SK-N-SH (cell line): ENCODE measurements at regions not wholly inside any gene's neighbourhood (a gene's known extent, or its start where the extent isn't known, plus 50 kb on each side); places are given as distances from the start of the nearest gene placed in this dataset.

Source experiments
- CTCF ChIA-PET: fragments of 300-600, 350-600 bp; formaldehyde crosslinking; extraction: SDS; loops from one replicate; lab custom pipeline; 2021; lab: Yijun Ruan, JAX
- POLR2A ChIA-PET: fragments of 350-600 bp; sonication (Branson Sonifier 250); formaldehyde crosslinking; extraction: SDS; loops from one replicate; lab custom pipeline; 2020; ENCODE audit warnings: antibody characterized with exemption, inconsistent platforms; lab: Yijun Ruan, JAX
- DNase-seq: peaks from one replicate; pipeline ENCODE4 v3.0.0; 2012
- H2AFZ ChIP-seq: fragments of 200-600 bp; sonication (generic); 2 replicates; pipeline ENCODE4 v1.8.1; 2016; ENCODE audit warnings: antibody characterized with exemption, mild to moderate bottlenecking, low read depth
- H3F3A ChIP-seq: fragments of 200-600 bp; sonication (generic); replicated peaks from 2 replicates; pipeline ENCODE3; 2016; ENCODE audit warnings: antibody characterized with exemption, mild to moderate bottlenecking; ENCODE audit not compliant: insufficient read depth
- H3K27ac ChIP-seq, 2 experiments: fragments of 200-500 bp in 1 of 2; fragments of 200-600 bp in 1 of 2; sonication (Bioruptor generic) in 1 of 2; sonication (generic), shearing (Covaris generic) in 1 of 2; 2 replicates each; pipeline versions ENCODE4 v1.5.1 to v1.6.1; 2014 to 2016; ENCODE audit warnings: low read depth in 2 of 2, inconsistent platforms in 1 of 2, low read length in 1 of 2, mild to moderate bottlenecking in 1 of 2, mixed read lengths in 1 of 2
- H3K27me3 ChIP-seq: fragments of 200-600 bp; sonication (generic), shearing (Covaris generic); 2 replicates; pipeline ENCODE4 v1.6.1; 2016; ENCODE audit warnings: mixed run types; ENCODE audit not compliant: insufficient read depth
- H3K36me3 ChIP-seq, 2 experiments: fragments of 200-500 bp in 1 of 2; fragments of 200-600 bp in 1 of 2; sonication (Bioruptor generic) in 1 of 2; sonication (generic) in 1 of 2; replicated peaks in 1 of 2; 2 replicates each; pipeline versions ENCODE3 to v1.5.1; 2014 to 2016; ENCODE audit warnings: low read length in 1 of 2, mild to moderate bottlenecking in 1 of 2; ENCODE audit not compliant: insufficient read depth in 2 of 2, control insufficient read depth in 1 of 2
- H3K4me1 ChIP-seq, 2 experiments: fragments of 200-500 bp in 1 of 2; fragments of 200-600 bp in 1 of 2; sonication (Bioruptor generic) in 1 of 2; sonication (generic), shearing (Covaris generic) in 1 of 2; 2 replicates each; pipeline versions ENCODE4 v1.5.1 to v1.6.1; 2014 to 2016; ENCODE audit warnings: low read depth in 1 of 2, low read length in 1 of 2, mixed run types in 1 of 2; ENCODE audit not compliant: insufficient read depth in 2 of 2, control insufficient read depth in 1 of 2
- H3K4me2 ChIP-seq: fragments of 200-600 bp; sonication (generic), shearing (Covaris generic); 2 replicates; pipeline ENCODE4 v1.6.1; 2017; ENCODE audit warnings: mixed run types
- H3K4me3 ChIP-seq, 2 experiments: fragments of 200-500 bp in 1 of 2; fragments of 200-600 bp in 1 of 2; sonication (Bioruptor generic) in 1 of 2; sonication (generic), shearing (Covaris generic) in 1 of 2; 2 replicates each; pipeline versions ENCODE4 v1.5.1 to v1.8.1; 2014 to 2016; ENCODE audit warnings: low read depth in 2 of 2, inconsistent platforms in 1 of 2, low read length in 1 of 2, mild to moderate bottlenecking in 1 of 2, mixed read lengths in 1 of 2, moderate library complexity in 1 of 2
- H3K79me2 ChIP-seq: fragments of 200-600 bp; sonication (generic); 2 replicates; pipeline ENCODE4 v1.8.1; 2017; ENCODE audit warnings: mild to moderate bottlenecking; ENCODE audit not compliant: insufficient read depth
- H3K9ac ChIP-seq: fragments of 200-600 bp; sonication (generic); 2 replicates; pipeline ENCODE4 v1.6.1; 2017; ENCODE audit warnings: mixed run types
- H3K9me2 ChIP-seq: fragments of 200-600 bp; sonication (generic); 2 replicates; pipeline ENCODE4 v1.6.1; 2017; ENCODE audit warnings: mixed run types
- H3K9me3 ChIP-seq: fragments of 200-600 bp; sonication (generic); 2 replicates; pipeline ENCODE4 v1.6.1; 2017; ENCODE audit warnings: mixed run types, mild to moderate bottlenecking, moderate library complexity
- H4K20me1 ChIP-seq: fragments of 200-600 bp; sonication (generic); 2 replicates; pipeline ENCODE4 v1.6.1; 2017; ENCODE audit warnings: mild to moderate bottlenecking, mixed run types; ENCODE audit not compliant: insufficient read depth
- CHD2 ChIP-seq: fragments of 150-350 bp; IDR thresholded peaks from 2 replicates; pipeline ENCODE4 v1.6.1; 2018; ENCODE audit warnings: low read length; ENCODE audit not compliant: partially characterized antibody
- ELF1 ChIP-seq: IDR thresholded peaks from 2 replicates; pipeline ENCODE4 v1.4.0; 2012
- EZH2phosphoT487 ChIP-seq: fragments of 200-600 bp; sonication (generic); IDR thresholded peaks from 2 replicates; pipeline ENCODE4 v1.6.1; 2017; ENCODE audit warnings: low read depth, mixed run types, mild to moderate bottlenecking, antibody characterized with exemption, moderate library complexity, borderline replicate concordance
- FOXM1 ChIP-seq: IDR thresholded peaks from 2 replicates; pipeline ENCODE4 v1.4.0; 2012; ENCODE audit warnings: low read depth, mild to moderate bottlenecking
- JUND ChIP-seq: IDR thresholded peaks from 2 replicates; pipeline ENCODE4 v1.4.0; 2012
- MXI1 ChIP-seq: IDR thresholded peaks from 2 replicates; pipeline ENCODE4 v1.6.1; 2012; ENCODE audit warnings: mild to moderate bottlenecking, low read depth, low read length, improper control_type of control experiment
- NFIC ChIP-seq: IDR thresholded peaks from 2 replicates; pipeline ENCODE4 v1.4.0; 2012; ENCODE audit warnings: borderline replicate concordance
- NRF1 ChIP-seq: IDR thresholded peaks from 2 replicates; pipeline ENCODE4 v1.6.1; 2012; ENCODE audit warnings: low read depth, mild to moderate bottlenecking, low read length
- POLR2AphosphoS5 ChIP-seq: IDR thresholded peaks from 2 replicates; pipeline ENCODE4 v1.6.1; 2012; ENCODE audit warnings: low read depth, low read length
- RAD21 ChIP-seq: IDR thresholded peaks from 2 replicates; pipeline ENCODE4 v1.6.1; 2012; ENCODE audit warnings: mild to moderate bottlenecking, low read length
- RCOR1 ChIP-seq: fragments of 150-350 bp; IDR thresholded peaks from 2 replicates; pipeline ENCODE4 v1.6.1; 2017; ENCODE audit warnings: antibody characterized with exemption, low read length
- RFX5 ChIP-seq: IDR thresholded peaks from 2 replicates; pipeline ENCODE4 v1.6.1; 2012; ENCODE audit warnings: mild to moderate bottlenecking, improper control_type of control experiment, low read length
- RXRA ChIP-seq: IDR thresholded peaks from 2 replicates; pipeline ENCODE4 v1.4.0; 2012; ENCODE audit warnings: low read depth, mild to moderate bottlenecking, borderline replicate concordance
- SIN3A ChIP-seq: IDR thresholded peaks from 2 replicates; pipeline ENCODE4 v1.6.1; 2012; ENCODE audit warnings: low read depth, mild to moderate bottlenecking, low read length, moderate library complexity, borderline replicate concordance
- SMC3 ChIP-seq: IDR thresholded peaks from 2 replicates; pipeline ENCODE4 v1.6.1; 2012; ENCODE audit warnings: low read depth, low read length, improper control_type of control experiment
- TAF1 ChIP-seq: IDR thresholded peaks from 2 replicates; pipeline ENCODE4 v1.6.1; 2012; ENCODE audit warnings: low read depth, mild to moderate bottlenecking, low read length, moderate library complexity, borderline replicate concordance
- TCF12 ChIP-seq: IDR thresholded peaks from 2 replicates; pipeline ENCODE4 v1.4.0; 2012
- TEAD4 ChIP-seq: IDR thresholded peaks from 2 replicates; pipeline ENCODE4 v1.4.0; 2012; ENCODE audit warnings: mild to moderate bottlenecking, borderline replicate concordance; ENCODE audit not compliant: insufficient read depth
- YY1 ChIP-seq: IDR thresholded peaks from 2 replicates; pipeline ENCODE4 v1.4.0; 2012; ENCODE audit warnings: low read depth, mild to moderate bottlenecking
- WGBS: methylation state at CpG from one replicate; pipeline ENCODE4 v1.1.6; 2017; ENCODE audit warnings: low lambda C conversion rate; 5-methylcytosine and 5-hydroxymethylcytosine counted together
- TF ChIP-seq, protein P1 (sequence below): IDR thresholded peaks from 2 replicates; pipeline ENCODE4 v1.6.1; 2012; ENCODE audit warnings: mild to moderate bottlenecking, low read depth, low read length, moderate library complexity
- TF ChIP-seq, protein P2 (sequence below): fragments of 150-350 bp; IDR thresholded peaks from 2 replicates; pipeline ENCODE4 v1.6.1; 2016; ENCODE audit warnings: mild to moderate bottlenecking, low read depth, low read length
- TF ChIP-seq, protein P3 (sequence below): IDR thresholded peaks from 2 replicates; pipeline ENCODE4 v1.4.0; 2012; ENCODE audit warnings: low read depth, borderline replicate concordance
- TF ChIP-seq, protein P4 (sequence below): IDR thresholded peaks from 2 replicates; pipeline ENCODE4 v1.4.0; 2012; ENCODE audit warnings: low read depth
- TF ChIP-seq, protein P5 (sequence below): IDR thresholded peaks from 2 replicates; pipeline ENCODE4; 2012
- TF ChIP-seq, protein P6 (sequence below): fragments of 200-600 bp; sonication (generic); IDR thresholded peaks from 2 replicates; pipeline ENCODE4 v1.6.1; 2017; ENCODE audit warnings: antibody characterized with exemption, mild to moderate bottlenecking, moderate library complexity

DNA sequence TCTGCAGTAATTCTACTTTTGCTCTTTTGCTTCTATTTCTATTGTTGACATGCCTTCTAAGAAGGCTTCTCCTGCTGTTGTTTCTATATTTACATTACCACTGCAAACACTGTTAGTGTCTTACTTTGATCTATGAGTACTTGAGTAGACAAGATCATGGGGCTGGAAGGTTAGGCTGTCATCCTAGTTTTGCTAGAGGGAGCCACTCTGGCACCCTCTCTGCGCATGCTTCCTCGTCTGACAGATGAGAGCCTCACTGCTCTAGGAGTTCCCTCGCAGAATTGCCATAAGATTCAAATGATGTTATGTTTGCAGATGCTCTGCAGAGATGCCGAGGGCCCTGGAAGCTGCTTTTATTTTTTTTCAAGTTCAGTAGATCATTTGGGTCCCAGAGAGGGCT is 185.6 kb downstream of the RNF144A start (continued):
- TF ChIP-seq, protein P1, sequence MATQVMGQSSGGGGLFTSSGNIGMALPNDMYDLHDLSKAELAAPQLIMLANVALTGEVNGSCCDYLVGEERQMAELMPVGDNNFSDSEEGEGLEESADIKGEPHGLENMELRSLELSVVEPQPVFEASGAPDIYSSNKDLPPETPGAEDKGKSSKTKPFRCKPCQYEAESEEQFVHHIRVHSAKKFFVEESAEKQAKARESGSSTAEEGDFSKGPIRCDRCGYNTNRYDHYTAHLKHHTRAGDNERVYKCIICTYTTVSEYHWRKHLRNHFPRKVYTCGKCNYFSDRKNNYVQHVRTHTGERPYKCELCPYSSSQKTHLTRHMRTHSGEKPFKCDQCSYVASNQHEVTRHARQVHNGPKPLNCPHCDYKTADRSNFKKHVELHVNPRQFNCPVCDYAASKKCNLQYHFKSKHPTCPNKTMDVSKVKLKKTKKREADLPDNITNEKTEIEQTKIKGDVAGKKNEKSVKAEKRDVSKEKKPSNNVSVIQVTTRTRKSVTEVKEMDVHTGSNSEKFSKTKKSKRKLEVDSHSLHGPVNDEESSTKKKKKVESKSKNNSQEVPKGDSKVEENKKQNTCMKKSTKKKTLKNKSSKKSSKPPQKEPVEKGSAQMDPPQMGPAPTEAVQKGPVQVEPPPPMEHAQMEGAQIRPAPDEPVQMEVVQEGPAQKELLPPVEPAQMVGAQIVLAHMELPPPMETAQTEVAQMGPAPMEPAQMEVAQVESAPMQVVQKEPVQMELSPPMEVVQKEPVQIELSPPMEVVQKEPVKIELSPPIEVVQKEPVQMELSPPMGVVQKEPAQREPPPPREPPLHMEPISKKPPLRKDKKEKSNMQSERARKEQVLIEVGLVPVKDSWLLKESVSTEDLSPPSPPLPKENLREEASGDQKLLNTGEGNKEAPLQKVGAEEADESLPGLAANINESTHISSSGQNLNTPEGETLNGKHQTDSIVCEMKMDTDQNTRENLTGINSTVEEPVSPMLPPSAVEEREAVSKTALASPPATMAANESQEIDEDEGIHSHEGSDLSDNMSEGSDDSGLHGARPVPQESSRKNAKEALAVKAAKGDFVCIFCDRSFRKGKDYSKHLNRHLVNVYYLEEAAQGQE: no peak
- TF ChIP-seq, protein P2, sequence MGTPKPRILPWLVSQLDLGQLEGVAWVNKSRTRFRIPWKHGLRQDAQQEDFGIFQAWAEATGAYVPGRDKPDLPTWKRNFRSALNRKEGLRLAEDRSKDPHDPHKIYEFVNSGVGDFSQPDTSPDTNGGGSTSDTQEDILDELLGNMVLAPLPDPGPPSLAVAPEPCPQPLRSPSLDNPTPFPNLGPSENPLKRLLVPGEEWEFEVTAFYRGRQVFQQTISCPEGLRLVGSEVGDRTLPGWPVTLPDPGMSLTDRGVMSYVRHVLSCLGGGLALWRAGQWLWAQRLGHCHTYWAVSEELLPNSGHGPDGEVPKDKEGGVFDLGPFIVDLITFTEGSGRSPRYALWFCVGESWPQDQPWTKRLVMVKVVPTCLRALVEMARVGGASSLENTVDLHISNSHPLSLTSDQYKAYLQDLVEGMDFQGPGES: no peak
- TF ChIP-seq SIN3A (no peak), CHD2 (no peak), MXI1 (no peak), RAD21 (no peak), SMC3 (no peak)

DNA sequence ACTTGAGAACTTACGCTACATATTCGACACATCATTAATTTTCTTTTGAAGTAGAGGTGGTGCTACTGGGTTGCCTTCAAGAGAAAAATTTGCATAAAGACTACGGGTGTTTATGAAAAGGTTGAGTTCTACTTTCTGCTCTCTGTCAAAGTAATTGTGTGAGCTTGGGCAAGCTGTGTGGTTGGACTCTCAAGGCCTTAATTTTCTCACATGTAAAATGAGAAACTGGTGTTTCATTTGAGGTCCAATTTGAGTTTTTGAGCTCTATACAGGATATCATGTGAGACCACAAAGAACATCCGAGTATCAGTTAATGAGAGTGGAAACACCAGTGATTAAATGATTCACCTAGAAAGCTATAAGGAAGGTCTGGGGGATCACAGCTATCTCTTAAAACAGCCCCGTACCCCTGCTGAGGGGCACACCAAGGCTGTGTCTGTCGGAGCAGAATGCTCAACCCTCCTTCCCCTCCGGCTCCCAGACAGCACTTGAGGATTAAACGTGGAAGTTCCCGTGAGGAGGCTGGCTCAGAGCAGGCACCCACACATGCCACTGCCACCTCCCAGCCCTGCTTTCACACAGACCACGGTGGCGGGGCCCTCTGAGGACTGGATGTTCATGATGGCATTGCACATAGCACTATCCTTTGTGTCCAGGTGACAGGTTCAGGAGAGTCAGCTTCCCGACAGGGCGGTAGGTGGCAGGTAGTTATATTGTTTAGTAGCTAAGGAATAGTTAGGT is 191.8 kb downstream of the RNF144A start:
- no peak overlapping the region for H3K9ac ChIP-seq
- TF ChIP-seq RFX5 (no peak), JUND (no peak), RCOR1 (no peak), ELF1 (no peak), YY1 (no peak), POLR2AphosphoS5 (no peak), SMC3 (no peak), TAF1 (no peak), SIN3A (no peak), TCF12 (no peak), RXRA (no peak), NFIC (no peak), NRF1 (no peak), EZH2phosphoT487 (no peak), TEAD4 (no peak), FOXM1 (no peak)
- TF ChIP-seq, protein P3, sequence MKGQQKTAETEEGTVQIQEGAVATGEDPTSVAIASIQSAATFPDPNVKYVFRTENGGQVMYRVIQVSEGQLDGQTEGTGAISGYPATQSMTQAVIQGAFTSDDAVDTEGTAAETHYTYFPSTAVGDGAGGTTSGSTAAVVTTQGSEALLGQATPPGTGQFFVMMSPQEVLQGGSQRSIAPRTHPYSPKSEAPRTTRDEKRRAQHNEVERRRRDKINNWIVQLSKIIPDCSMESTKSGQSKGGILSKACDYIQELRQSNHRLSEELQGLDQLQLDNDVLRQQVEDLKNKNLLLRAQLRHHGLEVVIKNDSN: no peak
- TF ChIP-seq, protein P4, sequence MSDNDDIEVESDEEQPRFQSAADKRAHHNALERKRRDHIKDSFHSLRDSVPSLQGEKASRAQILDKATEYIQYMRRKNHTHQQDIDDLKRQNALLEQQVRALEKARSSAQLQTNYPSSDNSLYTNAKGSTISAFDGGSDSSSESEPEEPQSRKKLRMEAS: no peak
- TF ChIP-seq, protein P5, sequence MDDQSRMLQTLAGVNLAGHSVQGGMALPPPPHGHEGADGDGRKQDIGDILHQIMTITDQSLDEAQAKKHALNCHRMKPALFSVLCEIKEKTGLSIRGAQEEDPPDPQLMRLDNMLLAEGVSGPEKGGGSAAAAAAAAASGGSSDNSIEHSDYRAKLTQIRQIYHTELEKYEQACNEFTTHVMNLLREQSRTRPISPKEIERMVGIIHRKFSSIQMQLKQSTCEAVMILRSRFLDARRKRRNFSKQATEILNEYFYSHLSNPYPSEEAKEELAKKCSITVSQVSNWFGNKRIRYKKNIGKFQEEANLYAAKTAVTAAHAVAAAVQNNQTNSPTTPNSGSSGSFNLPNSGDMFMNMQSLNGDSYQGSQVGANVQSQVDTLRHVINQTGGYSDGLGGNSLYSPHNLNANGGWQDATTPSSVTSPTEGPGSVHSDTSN: no peak
- TF ChIP-seq, protein P6, sequence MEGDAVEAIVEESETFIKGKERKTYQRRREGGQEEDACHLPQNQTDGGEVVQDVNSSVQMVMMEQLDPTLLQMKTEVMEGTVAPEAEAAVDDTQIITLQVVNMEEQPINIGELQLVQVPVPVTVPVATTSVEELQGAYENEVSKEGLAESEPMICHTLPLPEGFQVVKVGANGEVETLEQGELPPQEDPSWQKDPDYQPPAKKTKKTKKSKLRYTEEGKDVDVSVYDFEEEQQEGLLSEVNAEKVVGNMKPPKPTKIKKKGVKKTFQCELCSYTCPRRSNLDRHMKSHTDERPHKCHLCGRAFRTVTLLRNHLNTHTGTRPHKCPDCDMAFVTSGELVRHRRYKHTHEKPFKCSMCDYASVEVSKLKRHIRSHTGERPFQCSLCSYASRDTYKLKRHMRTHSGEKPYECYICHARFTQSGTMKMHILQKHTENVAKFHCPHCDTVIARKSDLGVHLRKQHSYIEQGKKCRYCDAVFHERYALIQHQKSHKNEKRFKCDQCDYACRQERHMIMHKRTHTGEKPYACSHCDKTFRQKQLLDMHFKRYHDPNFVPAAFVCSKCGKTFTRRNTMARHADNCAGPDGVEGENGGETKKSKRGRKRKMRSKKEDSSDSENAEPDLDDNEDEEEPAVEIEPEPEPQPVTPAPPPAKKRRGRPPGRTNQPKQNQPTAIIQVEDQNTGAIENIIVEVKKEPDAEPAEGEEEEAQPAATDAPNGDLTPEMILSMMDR: no peak
- TF ChIP-seq, all 33 proteins: peak for 0
- Histone ChIP-seq H3K36me3 (no peaks in the 10 kb centered on the region), H3K9me2 (no peaks in the 10 kb centered on the region), H3K27ac (no peak overlapping the region), H3K4me2 (no peak overlapping the region), H4K20me1 (no peaks in the 10 kb centered on the region), H3F3A (no peaks in the 10 kb centered on the region), H3K4me3 (no peak overlapping the region), H2AFZ (no peak overlapping the region), H3K4me1 (no peaks in the 10 kb centered on the region), H3K27me3 (no peaks in the 10 kb centered on the region), H3K79me2 (no peaks in the 10 kb centered on the region), H3K9me3 (no peaks in the 10 kb centered on the region)
- 77% methylated on average over 13 of the region's 13 CpGs for WGBS
- no peak for DNase-seq
- CTCF ChIA-PET: interaction anchor here (5.5 to 8.8 kb wide), 3 partner anchors 9 to 65 kb away, joined by 22 to 106 read pairs (median 55); no protein-coding TSS in a partner anchor
- POLR2A ChIA-PET: no interaction called here
